DND-41 (cell line): ENCODE measurements at regions not wholly inside any gene's neighbourhood (a gene's known extent, or its start where the extent isn't known, plus 50 kb on each side); places are given as distances from the start of the nearest gene placed in this dataset.

Experiments
- ATAC-seq: fragments of 200-7000 bp; cut with Tn5 transposase; 3 replicates; pipeline ENCODE4 v1.9.1; 2021; ENCODE audit warnings: low read depth; ENCODE audit not compliant: insufficient read depth
- DNase-seq: peaks from one replicate; pipeline ENCODE4 v3.0.0-alpha.2; 2020
- H2AFZ ChIP-seq: 2 replicates; pipeline ENCODE4 v1.6.0; 2012; ENCODE audit warnings: low read depth, low read length
- H3K27ac ChIP-seq: 2 replicates; pipeline ENCODE4 v1.5.1; 2012; ENCODE audit warnings: low read length, inconsistent platforms
- H3K27me3 ChIP-seq: fragments of 200-600 bp; sonication (generic); 2 replicates; pipeline ENCODE4 v1.6.0; 2012; ENCODE audit warnings: low read length, mild to moderate bottlenecking, inconsistent platforms; ENCODE audit not compliant: insufficient read depth, poor library complexity
- H3K36me3 ChIP-seq: 2 replicates; pipeline ENCODE4 v1.5.1; 2012; ENCODE audit warnings: low read length, inconsistent platforms; ENCODE audit not compliant: insufficient read depth
- H3K4me1 ChIP-seq: 2 replicates; pipeline ENCODE4 v1.5.1; 2012; ENCODE audit warnings: mild to moderate bottlenecking, low read length; ENCODE audit not compliant: insufficient read depth
- H3K4me2 ChIP-seq: 2 replicates; pipeline ENCODE4 v1.6.0; 2012; ENCODE audit warnings: mild to moderate bottlenecking, moderate library complexity, low read length, inconsistent platforms; ENCODE audit not compliant: insufficient read depth
- H3K4me3 ChIP-seq, 2 experiments: fragments of 200-600 bp in 1 of 2; shearing (Covaris generic) in 1 of 2; 2 replicates each; pipeline ENCODE4 v1.5.1; 2012 to 2016; ENCODE audit warnings: inconsistent platforms in 2 of 2, low read length in 2 of 2, mild to moderate bottlenecking in 2 of 2, low read depth in 1 of 2, moderate library complexity in 1 of 2
- H3K79me2 ChIP-seq: 2 replicates; pipeline ENCODE4 v1.6.0; 2012; ENCODE audit warnings: low read length, inconsistent platforms; ENCODE audit not compliant: insufficient read depth
- H3K9ac ChIP-seq: 2 replicates; pipeline ENCODE4 v1.6.0; 2012; ENCODE audit warnings: low read depth, mild to moderate bottlenecking, inconsistent platforms, low read length, moderate library complexity
- H3K9me3 ChIP-seq: 2 replicates; pipeline ENCODE4 v1.5.1; 2012; ENCODE audit warnings: low read length, moderate library complexity, mild to moderate bottlenecking, inconsistent platforms; ENCODE audit not compliant: insufficient read depth, severe bottlenecking
- H4K20me1 ChIP-seq: 2 replicates; pipeline ENCODE4 v1.6.0; 2012; ENCODE audit warnings: low read length; ENCODE audit not compliant: insufficient read depth
- CTCF ChIP-seq: IDR thresholded peaks from 2 replicates; pipeline ENCODE4 v1.5.1; 2012; ENCODE audit warnings: borderline replicate concordance, low read length, moderate library complexity, mild to moderate bottlenecking; ENCODE audit not compliant: poor library complexity, severe bottlenecking; ENCODE audit errors: extremely low read depth
- EZH2 ChIP-seq: IDR thresholded peaks from 3 replicates; pipeline ENCODE4 v1.6.1; 2012; ENCODE audit warnings: borderline replicate concordance, low read depth, mild to moderate bottlenecking, moderate library complexity, low read length, inconsistent platforms; ENCODE audit not compliant: severe bottlenecking

GRCh38 chr9:19703702-19704101, 85.1 kb downstream of the SLC24A2 start:
- no peak for DNase-seq
- no peaks in the 10 kb centered on the region for H3K79me2 ChIP-seq
- ATAC-seq, result no peak
- no peak overlapping the region for H3K4me2 ChIP-seq
- no peaks in the 10 kb centered on the region for H4K20me1 ChIP-seq
- no peaks in the 10 kb centered on the region for H3K27me3 ChIP-seq
- H3K36me3 ChIP-seq, result no peaks in the 10 kb centered on the region
- no peak overlapping the region for H2AFZ ChIP-seq
- H3K4me3 ChIP-seq, result no peak overlapping the region
- H3K9me3 ChIP-seq, result no peaks in the 10 kb centered on the region
- H3K9ac ChIP-seq, result no peak overlapping the region
- H3K4me1 ChIP-seq, result no peaks in the 10 kb centered on the region
- no peak overlapping the region for H3K27ac ChIP-seq
- no peak for TF ChIP-seq CTCF
- no peak for TF ChIP-seq EZH2

- TF ChIP-seq CTCF (no peak), EZH2 (no peak)
- Histone ChIP-seq H3K4me3 (no peak overlapping the region), H3K9me3 (no peaks in the 10 kb centered on the region), H4K20me1 (no peaks in the 10 kb centered on the region), H2AFZ (no peak overlapping the region), H3K4me1 (no peaks in the 10 kb centered on the region), H3K27ac (no peak overlapping the region), H3K4me2 (no peak overlapping the region), H3K27me3 (no peaks in the 10 kb centered on the region), H3K79me2 (no peaks in the 10 kb centered on the region), H3K36me3 (no peaks in the 10 kb centered on the region), H3K9ac (no peak overlapping the region)
- DNase-seq (no peak), ATAC-seq (no peak)
These were observed 86.8 kb downstream of the SLC24A2 start for GRCh38 chr9:19701991-19702390.

- TF ChIP-seq CTCF (no peak), EZH2 (no peak)
- no peak overlapping the region for H2AFZ ChIP-seq
- H3K4me3 ChIP-seq, result no peak overlapping the region
- no peaks in the 10 kb centered on the region for H4K20me1 ChIP-seq
- H3K9ac ChIP-seq, result no peak overlapping the region
- DNase-seq (no peak), ATAC-seq (no peak)
- no peaks in the 10 kb centered on the region for H3K4me1 ChIP-seq
- H3K79me2 ChIP-seq, result no peaks in the 10 kb centered on the region
- H3K27me3 ChIP-seq, result no peaks in the 10 kb centered on the region
- no peak overlapping the region for H3K4me2 ChIP-seq
- H3K36me3 ChIP-seq, result no peaks in the 10 kb centered on the region
- H3K9me3 ChIP-seq, result no peaks in the 10 kb centered on the region
- no peak overlapping the region for H3K27ac ChIP-seq
These were observed 87.6 kb downstream of the SLC24A2 start for GRCh38 chr9:19701274-19701673.

- Histone ChIP-seq H2AFZ (no peak overlapping the region), H3K27ac (no peak overlapping the region), H3K79me2 (no peaks in the 10 kb centered on the region), H3K36me3 (no peaks in the 10 kb centered on the region), H3K4me1 (no peaks in the 10 kb centered on the region), H3K27me3 (no peaks in the 10 kb centered on the region), H3K9me3 (no peaks in the 10 kb centered on the region), H3K9ac (no peak overlapping the region), H3K4me3 (no peak overlapping the region), H3K4me2 (no peak overlapping the region), H4K20me1 (no peaks in the 10 kb centered on the region)
- DNase-seq (no peak), ATAC-seq (no peak)
- TF ChIP-seq CTCF (no peak), EZH2 (no peak)
These were observed 88.1 kb downstream of the SLC24A2 start for GRCh38 chr9:19700699-19701098.
